MM.1S (cell line): ENCODE measurements at regions not wholly inside any gene's neighbourhood (a gene's known extent, or its start where the extent isn't known, plus 50 kb on each side); places are given as distances from the start of the nearest gene placed in this dataset.

ENCODE experiments used
- CTCF ChIP-seq: fragments of 300-600 bp; sonication (generic); IDR thresholded peaks from 2 replicates; pipeline ENCODE4 v1.5.1; 2016; ENCODE audit warnings: antibody characterized with exemption, low read length, mixed read lengths
- EZH2 ChIP-seq: fragments of 300-600 bp; sonication (generic); optimal IDR thresholded peaks from 2 replicates; pipeline ENCODE3; 2017; ENCODE audit warnings: low read depth, mild to moderate bottlenecking, antibody characterized with exemption, low read length, mixed read lengths
- EZH2phosphoT487 ChIP-seq: fragments of 300-600 bp; sonication (generic); IDR thresholded peaks from 2 replicates; pipeline ENCODE4 v1.6.1; 2018; ENCODE audit warnings: antibody characterized with exemption, low read length

- TF ChIP-seq CTCF, result no peak
- TF ChIP-seq EZH2, result no peak
- no peak for TF ChIP-seq EZH2phosphoT487
These were observed 1074.3 kb upstream of the TENM4 start for GRCh38 chr11:80515097-80515496.
